ENCODE measurements at regions not wholly inside any gene's neighbourhood (a gene's known extent, or its start where the extent isn't known, plus 50 kb on each side); places are given as distances from the start of the nearest gene placed in this dataset.

DNA sequence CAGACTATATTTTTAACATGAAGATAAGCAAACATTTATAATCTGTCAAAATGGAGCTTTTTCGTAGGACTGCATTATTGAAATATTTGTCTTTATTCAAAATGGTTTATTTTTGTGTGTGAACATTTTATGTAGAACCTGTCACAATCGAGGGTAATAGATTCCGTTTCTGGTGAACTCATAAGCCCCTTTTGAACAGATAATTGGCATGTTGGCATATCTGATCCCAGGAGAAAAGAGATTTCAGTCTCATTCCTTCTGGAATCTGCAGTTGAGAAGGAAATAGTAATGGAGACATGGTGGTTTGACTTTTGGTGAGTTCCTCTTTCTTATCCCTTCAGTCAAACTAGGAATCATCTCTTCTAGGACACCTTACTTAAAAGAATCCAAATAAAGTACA lies 427.9 kb upstream of the B3GALT2 start (continued):
- TF ChIP-seq, protein P1, sequence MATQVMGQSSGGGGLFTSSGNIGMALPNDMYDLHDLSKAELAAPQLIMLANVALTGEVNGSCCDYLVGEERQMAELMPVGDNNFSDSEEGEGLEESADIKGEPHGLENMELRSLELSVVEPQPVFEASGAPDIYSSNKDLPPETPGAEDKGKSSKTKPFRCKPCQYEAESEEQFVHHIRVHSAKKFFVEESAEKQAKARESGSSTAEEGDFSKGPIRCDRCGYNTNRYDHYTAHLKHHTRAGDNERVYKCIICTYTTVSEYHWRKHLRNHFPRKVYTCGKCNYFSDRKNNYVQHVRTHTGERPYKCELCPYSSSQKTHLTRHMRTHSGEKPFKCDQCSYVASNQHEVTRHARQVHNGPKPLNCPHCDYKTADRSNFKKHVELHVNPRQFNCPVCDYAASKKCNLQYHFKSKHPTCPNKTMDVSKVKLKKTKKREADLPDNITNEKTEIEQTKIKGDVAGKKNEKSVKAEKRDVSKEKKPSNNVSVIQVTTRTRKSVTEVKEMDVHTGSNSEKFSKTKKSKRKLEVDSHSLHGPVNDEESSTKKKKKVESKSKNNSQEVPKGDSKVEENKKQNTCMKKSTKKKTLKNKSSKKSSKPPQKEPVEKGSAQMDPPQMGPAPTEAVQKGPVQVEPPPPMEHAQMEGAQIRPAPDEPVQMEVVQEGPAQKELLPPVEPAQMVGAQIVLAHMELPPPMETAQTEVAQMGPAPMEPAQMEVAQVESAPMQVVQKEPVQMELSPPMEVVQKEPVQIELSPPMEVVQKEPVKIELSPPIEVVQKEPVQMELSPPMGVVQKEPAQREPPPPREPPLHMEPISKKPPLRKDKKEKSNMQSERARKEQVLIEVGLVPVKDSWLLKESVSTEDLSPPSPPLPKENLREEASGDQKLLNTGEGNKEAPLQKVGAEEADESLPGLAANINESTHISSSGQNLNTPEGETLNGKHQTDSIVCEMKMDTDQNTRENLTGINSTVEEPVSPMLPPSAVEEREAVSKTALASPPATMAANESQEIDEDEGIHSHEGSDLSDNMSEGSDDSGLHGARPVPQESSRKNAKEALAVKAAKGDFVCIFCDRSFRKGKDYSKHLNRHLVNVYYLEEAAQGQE (IDR thresholded peaks at IDR 0.05; ENCODE audit: low read depth, low read length): no peak
- TF ChIP-seq, protein P2, sequence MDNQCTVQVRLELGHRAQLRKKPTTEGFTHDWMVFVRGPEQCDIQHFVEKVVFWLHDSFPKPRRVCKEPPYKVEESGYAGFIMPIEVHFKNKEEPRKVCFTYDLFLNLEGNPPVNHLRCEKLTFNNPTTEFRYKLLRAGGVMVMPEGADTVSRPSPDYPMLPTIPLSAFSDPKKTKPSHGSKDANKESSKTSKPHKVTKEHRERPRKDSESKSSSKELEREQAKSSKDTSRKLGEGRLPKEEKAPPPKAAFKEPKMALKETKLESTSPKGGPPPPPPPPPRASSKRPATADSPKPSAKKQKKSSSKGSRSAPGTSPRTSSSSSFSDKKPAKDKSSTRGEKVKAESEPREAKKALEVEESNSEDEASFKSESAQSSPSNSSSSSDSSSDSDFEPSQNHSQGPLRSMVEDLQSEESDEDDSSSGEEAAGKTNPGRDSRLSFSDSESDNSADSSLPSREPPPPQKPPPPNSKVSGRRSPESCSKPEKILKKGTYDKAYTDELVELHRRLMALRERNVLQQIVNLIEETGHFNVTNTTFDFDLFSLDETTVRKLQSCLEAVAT (IDR thresholded peaks at IDR 0.05): no peak
- TF ChIP-seq HDAC6 (IDR thresholded peaks at IDR 0.05; ENCODE audit: unreplicated experiment) (no peak), HDGF (IDR thresholded peaks at IDR 0.05) (no peak), BRCA1 (IDR thresholded peaks at IDR 0.05; ENCODE audit: low read depth, low read length) (no peak), TAF1 (IDR thresholded peaks at IDR 0.05; ENCODE audit: borderline replicate concordance, low read depth, low read length) (no peak), TCF7 (IDR thresholded peaks at IDR 0.05; ENCODE audit: borderline replicate concordance) (no peak), ESRRA (IDR thresholded peaks at IDR 0.05; ENCODE audit: low read length) (no peak), CBX5 (IDR thresholded peaks at IDR 0.05; ENCODE audit: low read depth) (no peak), RAD51 (IDR thresholded peaks at IDR 0.05) (no peak), MXI1 (IDR thresholded peaks at IDR 0.05; ENCODE audit: low read depth, low read length) (no peak), MTA3 (IDR thresholded peaks at IDR 0.05; ENCODE audit: borderline replicate concordance, low read length) (no peak)
- TF ChIP-seq, protein P3, sequence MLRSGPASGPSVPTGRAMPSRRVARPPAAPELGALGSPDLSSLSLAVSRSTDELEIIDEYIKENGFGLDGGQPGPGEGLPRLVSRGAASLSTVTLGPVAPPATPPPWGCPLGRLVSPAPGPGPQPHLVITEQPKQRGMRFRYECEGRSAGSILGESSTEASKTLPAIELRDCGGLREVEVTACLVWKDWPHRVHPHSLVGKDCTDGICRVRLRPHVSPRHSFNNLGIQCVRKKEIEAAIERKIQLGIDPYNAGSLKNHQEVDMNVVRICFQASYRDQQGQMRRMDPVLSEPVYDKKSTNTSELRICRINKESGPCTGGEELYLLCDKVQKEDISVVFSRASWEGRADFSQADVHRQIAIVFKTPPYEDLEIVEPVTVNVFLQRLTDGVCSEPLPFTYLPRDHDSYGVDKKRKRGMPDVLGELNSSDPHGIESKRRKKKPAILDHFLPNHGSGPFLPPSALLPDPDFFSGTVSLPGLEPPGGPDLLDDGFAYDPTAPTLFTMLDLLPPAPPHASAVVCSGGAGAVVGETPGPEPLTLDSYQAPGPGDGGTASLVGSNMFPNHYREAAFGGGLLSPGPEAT (IDR thresholded peaks at IDR 0.05; ENCODE audit: low read depth): no peak
